Neural cell (in vitro differentiated cells): ENCODE measurements at regions not wholly inside any gene's neighbourhood (a gene's known extent, or its start where the extent isn't known, plus 50 kb on each side); places are given as distances from the start of the nearest gene placed in this dataset.

Source experiments
- H2AFZ ChIP-seq: fragments of 200-600, 300-800 bp; sonication (generic), shearing (Covaris generic); 2 replicates; pipeline ENCODE4 v1.6.0; 2014; ENCODE audit warnings: low read depth, mild to moderate bottlenecking, antibody characterized with exemption, low read length, moderate library complexity
- H3F3A ChIP-seq: fragments of 200-600 bp; shearing (Covaris generic); 2 replicates; pipeline ENCODE4 v1.6.1; 2016; ENCODE audit warnings: mild to moderate bottlenecking, moderate library complexity, mixed read lengths, antibody characterized with exemption, low read length; ENCODE audit not compliant: insufficient read depth, poor library complexity, severe bottlenecking
- H3K27ac ChIP-seq: fragments of 200-600, 300-800 bp; sonication (generic), shearing (Covaris generic); 2 replicates; pipeline ENCODE4 v1.5.1; 2014; ENCODE audit warnings: mild to moderate bottlenecking, low read length, moderate library complexity
- H3K27me3 ChIP-seq: fragments of 300-800, 200-600 bp; sonication (generic), shearing (Covaris generic); 2 replicates; pipeline ENCODE4 v1.6.0; 2014; ENCODE audit warnings: mild to moderate bottlenecking, low read depth, low read length, moderate library complexity; ENCODE audit not compliant: insufficient read depth
- H3K36me3 ChIP-seq: fragments of 300-800, 200-600 bp; sonication (generic), shearing (Covaris generic); 2 replicates; pipeline ENCODE4 v1.5.1; 2014; ENCODE audit warnings: mild to moderate bottlenecking, antibody characterized with exemption, low read length, moderate library complexity; ENCODE audit not compliant: insufficient read depth
- H3K4me2 ChIP-seq: fragments of 300-800, 200-600 bp; sonication (generic), shearing (Covaris generic); 2 replicates; pipeline ENCODE4 v1.6.0; 2014; ENCODE audit warnings: mild to moderate bottlenecking, low read length
- H3K4me3 ChIP-seq: fragments of 300-800, 200-600 bp; sonication (generic), shearing (Covaris generic); 2 replicates; pipeline ENCODE4 v1.5.1; 2014; ENCODE audit warnings: mild to moderate bottlenecking, low read length, moderate library complexity
- H3K79me2 ChIP-seq: fragments of 200-600 bp; shearing (Covaris generic); replicated peaks from 2 replicates; pipeline ENCODE4 v1.6.0; 2014; ENCODE audit warnings: mild to moderate bottlenecking, low read length, moderate library complexity; ENCODE audit not compliant: insufficient read depth
- H3K9ac ChIP-seq: fragments of 300-800, 200-600 bp; sonication (generic), shearing (Covaris generic); 2 replicates; pipeline ENCODE4 v1.6.1; 2016; ENCODE audit warnings: mild to moderate bottlenecking, low read length, mixed read lengths
- H3K9me2 ChIP-seq: fragments of 200-600 bp; shearing (Covaris generic); 2 replicates; pipeline ENCODE4 v1.6.1; 2016; ENCODE audit warnings: mild to moderate bottlenecking, low read length, mixed read lengths; ENCODE audit not compliant: insufficient read depth
- H3K9me3 ChIP-seq: fragments of 200-600, 300-800 bp; sonication (generic), shearing (Covaris generic); 2 replicates; pipeline ENCODE4 v1.6.1; 2016; ENCODE audit warnings: mild to moderate bottlenecking, mixed run types, low read length, moderate library complexity, mixed read lengths
- H4K20me1 ChIP-seq: fragments of 200-600 bp; shearing (Covaris generic); 2 replicates; pipeline ENCODE4 v1.6.1; 2016; ENCODE audit warnings: mild to moderate bottlenecking, mixed run types; ENCODE audit not compliant: insufficient read depth
- EP300 ChIP-seq: fragments of 450-650 bp; conservative IDR thresholded peaks from 2 replicates; pipeline ENCODE4 v1.6.1; 2014; ENCODE audit warnings: antibody characterized with exemption, mild to moderate bottlenecking, moderate library complexity; ENCODE audit not compliant: poor library complexity, severe bottlenecking
- EZH2 ChIP-seq: fragments of 200-600, 300-800 bp; shearing (Covaris generic), sonication (generic); IDR thresholded peaks from 2 replicates; pipeline ENCODE4 v1.6.1; 2014; ENCODE audit warnings: antibody characterized with exemption, low read length, borderline replicate concordance, mild to moderate bottlenecking; ENCODE audit not compliant: insufficient read depth, poor library complexity, severe bottlenecking
- MXI1 ChIP-seq: fragments of 450-650 bp; conservative IDR thresholded peaks from 2 replicates; pipeline ENCODE4 v1.6.1; 2014; ENCODE audit warnings: antibody characterized with exemption, mild to moderate bottlenecking; ENCODE audit not compliant: poor library complexity, severe bottlenecking
- POLR2AphosphoS5 ChIP-seq: IDR thresholded peaks from 2 replicates; pipeline ENCODE4 v1.6.1; 2012
- RAD21 ChIP-seq: fragments of 450-650 bp; conservative IDR thresholded peaks from 2 replicates; pipeline ENCODE4 v1.6.1; 2014; ENCODE audit warnings: antibody characterized with exemption, mild to moderate bottlenecking, moderate library complexity
- REST ChIP-seq: IDR thresholded peaks from 2 replicates; pipeline ENCODE4 v1.6.1; 2012; ENCODE audit warnings: borderline replicate concordance
- SMC3 ChIP-seq: fragments of 450-650 bp; conservative IDR thresholded peaks from 2 replicates; pipeline ENCODE4 v1.6.1; 2014; ENCODE audit warnings: antibody characterized with exemption, mild to moderate bottlenecking, moderate library complexity; ENCODE audit not compliant: poor library complexity
- TAF1 ChIP-seq: IDR thresholded peaks from 2 replicates; pipeline ENCODE4 v1.6.1; 2012; ENCODE audit warnings: low read depth
- TF ChIP-seq, protein P1 (sequence below): fragments of 450-650 bp; IDR thresholded peaks from 2 replicates; pipeline ENCODE4 v1.5.1; 2014; ENCODE audit warnings: antibody characterized with exemption, mild to moderate bottlenecking, moderate library complexity; ENCODE audit not compliant: poor library complexity, severe bottlenecking

- Histone ChIP-seq H3K27me3 (no peaks in the 10 kb centered on the region), H4K20me1 (no peaks in the 10 kb centered on the region), H3F3A (no peaks in the 10 kb centered on the region), H3K4me2 (no peak overlapping the region), H3K9me3 (no peaks in the 10 kb centered on the region), H3K27ac (no peak overlapping the region), H3K9me2 (no peaks in the 10 kb centered on the region), H3K79me2 (no peaks in the 10 kb centered on the region), H3K9ac (no peak overlapping the region), H3K36me3 (no peaks in the 10 kb centered on the region), H2AFZ (no peak overlapping the region), H3K4me3 (no peak overlapping the region)
- TF ChIP-seq EZH2 (no peak), SMC3 (no peak), POLR2AphosphoS5 (no peak), MXI1 (no peak)
Observed at GRCh38 chr15:69538379-69538778, 85.8 kb downstream of the RPLP1 start.

- H3K27me3 ChIP-seq = no peaks in the 10 kb centered on the region
- no peak for TF ChIP-seq SMC3
- TF ChIP-seq EZH2 = no peak
- TF ChIP-seq TAF1 = no peak
- TF ChIP-seq MXI1 = no peak
- TF ChIP-seq, protein P1, sequence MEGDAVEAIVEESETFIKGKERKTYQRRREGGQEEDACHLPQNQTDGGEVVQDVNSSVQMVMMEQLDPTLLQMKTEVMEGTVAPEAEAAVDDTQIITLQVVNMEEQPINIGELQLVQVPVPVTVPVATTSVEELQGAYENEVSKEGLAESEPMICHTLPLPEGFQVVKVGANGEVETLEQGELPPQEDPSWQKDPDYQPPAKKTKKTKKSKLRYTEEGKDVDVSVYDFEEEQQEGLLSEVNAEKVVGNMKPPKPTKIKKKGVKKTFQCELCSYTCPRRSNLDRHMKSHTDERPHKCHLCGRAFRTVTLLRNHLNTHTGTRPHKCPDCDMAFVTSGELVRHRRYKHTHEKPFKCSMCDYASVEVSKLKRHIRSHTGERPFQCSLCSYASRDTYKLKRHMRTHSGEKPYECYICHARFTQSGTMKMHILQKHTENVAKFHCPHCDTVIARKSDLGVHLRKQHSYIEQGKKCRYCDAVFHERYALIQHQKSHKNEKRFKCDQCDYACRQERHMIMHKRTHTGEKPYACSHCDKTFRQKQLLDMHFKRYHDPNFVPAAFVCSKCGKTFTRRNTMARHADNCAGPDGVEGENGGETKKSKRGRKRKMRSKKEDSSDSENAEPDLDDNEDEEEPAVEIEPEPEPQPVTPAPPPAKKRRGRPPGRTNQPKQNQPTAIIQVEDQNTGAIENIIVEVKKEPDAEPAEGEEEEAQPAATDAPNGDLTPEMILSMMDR = no peak
- H3K27ac ChIP-seq = no peak overlapping the region
- no peak overlapping the region for H2AFZ ChIP-seq
- H3K4me3 ChIP-seq = no peak overlapping the region
- no peaks in the 10 kb centered on the region for H3K9me2 ChIP-seq
- H3K4me2 ChIP-seq = no peak overlapping the region
- H4K20me1 ChIP-seq = no peaks in the 10 kb centered on the region
- no peaks in the 10 kb centered on the region for H3F3A ChIP-seq
- H3K9me3 ChIP-seq = no peaks in the 10 kb centered on the region
- H3K36me3 ChIP-seq = no peaks in the 10 kb centered on the region
- H3K79me2 ChIP-seq = no peaks in the 10 kb centered on the region
- H3K9ac ChIP-seq = no peak overlapping the region
Observed at GRCh38 chr15:69539345-69539744, 86.7 kb downstream of the RPLP1 start.

- H3K4me2 ChIP-seq = no peak overlapping the region
- no peaks in the 10 kb centered on the region for H4K20me1 ChIP-seq
- H3F3A ChIP-seq = no peaks in the 10 kb centered on the region
- no peak overlapping the region for H2AFZ ChIP-seq
- H3K4me3 ChIP-seq = no peak overlapping the region
- no peaks in the 10 kb centered on the region for H3K9me3 ChIP-seq
- no peaks in the 10 kb centered on the region for H3K27me3 ChIP-seq
- no peak for TF ChIP-seq TAF1
- TF ChIP-seq EZH2 = no peak
- TF ChIP-seq EP300 = no peak
- TF ChIP-seq SMC3 = no peak
- TF ChIP-seq, protein P1 = no peak
- TF ChIP-seq POLR2AphosphoS5 = no peak
- TF ChIP-seq RAD21 = no peak
- no peak for TF ChIP-seq REST
- no peak for TF ChIP-seq MXI1
- H3K36me3 ChIP-seq = no peaks in the 10 kb centered on the region
- no peaks in the 10 kb centered on the region for H3K9me2 ChIP-seq
- no peak overlapping the region for H3K9ac ChIP-seq
- H3K27ac ChIP-seq = no peak overlapping the region
- H3K79me2 ChIP-seq = no peaks in the 10 kb centered on the region
Observed at GRCh38 chr15:69540622-69541021, 88.0 kb downstream of the RPLP1 start.
